ENCODE measurements at regions not wholly inside any gene's neighbourhood (a gene's known extent, or its start where the extent isn't known, plus 50 kb on each side); places are given as distances from the start of the nearest gene placed in this dataset.

DNA sequence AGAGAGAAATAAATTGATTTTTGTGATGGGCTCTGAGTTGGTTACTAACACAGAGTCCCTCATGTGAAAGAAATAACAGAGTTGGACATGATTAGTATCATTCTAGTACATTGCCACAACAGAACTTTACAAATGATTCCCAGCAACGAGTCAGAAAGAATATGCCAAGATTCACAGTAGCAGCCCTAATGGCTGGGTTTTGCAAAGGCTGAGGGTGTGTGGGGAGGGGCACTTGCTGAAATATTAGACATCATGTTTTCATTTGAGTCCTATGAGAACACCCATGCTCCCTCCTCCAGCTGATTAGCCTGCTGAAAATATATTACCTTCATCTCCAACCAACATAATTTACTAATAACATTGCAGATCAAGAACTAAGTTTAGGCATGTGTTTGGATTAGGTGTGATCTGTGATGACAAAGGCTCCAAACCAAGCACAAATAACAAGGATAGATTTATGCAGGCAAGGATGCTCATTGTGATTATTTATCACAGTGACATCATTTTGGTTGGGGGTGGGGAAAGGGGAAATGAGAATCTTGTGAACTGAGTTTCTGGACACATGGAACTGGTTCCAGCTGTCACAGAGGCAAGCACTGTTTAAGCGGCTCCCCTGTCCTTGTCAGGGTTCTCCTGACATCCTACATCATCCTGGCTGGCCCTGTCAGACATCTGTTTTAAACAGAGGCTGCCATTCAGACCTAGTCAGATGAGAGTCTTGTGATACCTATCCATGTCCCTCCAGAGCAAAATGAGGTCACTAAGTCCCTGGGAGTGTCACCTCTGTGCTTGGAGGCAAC lies 205.8 kb upstream of the NCKAP5 start:
- no peak for DNase-seq

DNA sequence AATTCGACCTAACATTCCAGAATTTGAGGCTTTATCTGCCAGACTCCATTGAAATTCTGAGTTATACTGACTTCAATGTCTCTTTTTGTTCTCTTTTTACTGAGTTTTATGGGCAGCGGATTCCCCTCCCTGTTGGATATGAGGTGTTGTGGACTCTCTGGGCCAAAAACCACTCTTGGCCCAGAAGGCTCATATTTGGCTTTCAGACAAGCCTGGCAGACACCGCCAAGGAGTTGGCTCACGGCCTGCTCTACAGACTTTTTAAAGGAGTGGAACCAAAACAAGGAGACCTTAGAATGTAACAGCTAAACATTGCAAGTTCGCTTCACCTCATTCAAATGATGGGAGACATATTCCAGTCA lies 206.4 kb upstream of the NCKAP5 start:
- DNase-seq = no peak

DNA sequence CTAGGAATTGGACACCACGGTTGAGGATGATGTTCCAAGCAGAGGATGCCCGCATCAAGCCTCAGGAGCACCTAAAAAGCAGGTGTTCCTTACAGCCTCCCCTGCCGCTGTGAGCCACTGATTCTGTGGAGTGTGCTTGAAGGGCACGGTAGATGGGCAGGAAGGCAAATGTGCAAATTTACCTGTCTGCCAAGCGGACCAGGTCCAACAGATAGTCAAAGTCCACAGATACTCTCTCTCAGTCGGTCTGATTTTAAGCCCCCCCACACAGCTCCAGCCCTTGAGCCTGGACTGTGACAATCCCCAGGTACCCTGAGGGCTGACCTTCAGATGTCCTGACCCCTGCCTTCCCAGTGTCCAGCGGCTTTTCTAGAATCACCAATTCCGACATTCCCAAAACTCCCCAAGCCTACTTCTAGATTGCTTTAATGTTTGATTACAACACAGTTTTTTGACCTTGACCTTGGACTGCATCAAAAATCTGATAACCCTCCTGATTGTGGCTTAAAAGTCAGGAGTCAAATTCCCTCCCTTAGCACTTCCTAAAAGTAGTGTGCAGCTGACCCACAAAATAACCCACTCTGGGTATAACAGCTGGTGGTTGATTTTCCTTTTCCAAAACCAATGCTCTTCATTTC lies 208.8 kb upstream of the NCKAP5 start:
- no peak for DNase-seq

DNA sequence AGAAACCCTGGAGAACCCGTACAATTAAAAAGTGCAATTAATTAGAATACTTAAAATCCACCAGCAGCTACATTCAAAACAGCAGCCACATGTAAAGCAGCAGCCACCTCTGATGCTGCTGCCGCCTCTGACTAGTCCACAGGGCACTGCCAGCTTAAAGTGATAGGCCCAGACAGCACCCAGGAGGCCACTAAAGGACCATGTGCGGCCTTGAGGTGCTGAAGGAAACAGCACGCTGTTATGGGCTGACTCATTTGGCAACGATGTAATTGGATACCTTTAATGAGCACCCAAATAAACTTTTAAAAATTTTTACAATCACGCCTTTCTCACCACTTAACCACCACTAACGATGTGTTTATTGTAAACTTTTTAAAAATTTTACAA lies 209.3 kb upstream of the NCKAP5 start:
- no peak for DNase-seq

DNA sequence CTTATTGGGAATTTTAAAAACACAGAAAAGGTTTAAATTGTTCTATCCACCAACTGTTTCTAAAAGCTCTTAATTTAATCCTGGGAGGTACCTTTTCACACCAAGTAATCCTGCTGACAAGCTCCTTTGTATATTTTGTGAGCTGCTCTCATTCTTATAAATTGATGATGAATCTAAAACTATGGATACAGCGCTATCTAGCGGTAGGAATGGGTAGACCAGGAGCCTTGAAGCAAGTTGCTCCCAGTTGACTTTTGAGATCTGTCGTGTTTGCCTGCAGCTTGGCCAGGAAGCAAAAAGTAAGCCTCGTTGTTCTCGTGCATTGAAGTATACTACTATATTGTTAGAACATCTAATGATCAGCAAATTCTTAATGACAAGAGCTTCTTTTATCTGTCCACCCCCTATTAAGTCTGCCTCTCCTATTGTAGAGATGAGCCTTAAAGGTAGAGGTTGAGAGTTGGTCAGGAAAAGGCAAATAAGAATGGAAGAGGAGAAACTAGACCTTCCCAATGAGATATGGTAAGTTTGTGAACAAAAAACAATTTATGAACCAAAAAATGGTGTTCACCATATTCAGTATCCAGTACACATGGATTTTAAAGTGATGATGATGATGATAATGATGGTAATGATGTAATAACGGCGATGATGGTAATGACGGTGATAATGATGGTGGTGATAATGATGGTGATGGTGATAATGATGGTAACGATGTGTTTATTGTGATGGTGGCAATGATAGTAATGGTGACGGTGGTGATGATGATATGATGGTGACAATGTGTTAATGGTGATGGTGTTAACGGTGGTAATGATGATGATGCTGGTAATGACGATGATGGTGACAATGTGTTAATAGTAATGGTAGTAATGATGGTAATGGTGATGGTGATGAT lies 212.1 kb upstream of the NCKAP5 start:
- DNase-seq = peak; percentile 13 to 16

DNA sequence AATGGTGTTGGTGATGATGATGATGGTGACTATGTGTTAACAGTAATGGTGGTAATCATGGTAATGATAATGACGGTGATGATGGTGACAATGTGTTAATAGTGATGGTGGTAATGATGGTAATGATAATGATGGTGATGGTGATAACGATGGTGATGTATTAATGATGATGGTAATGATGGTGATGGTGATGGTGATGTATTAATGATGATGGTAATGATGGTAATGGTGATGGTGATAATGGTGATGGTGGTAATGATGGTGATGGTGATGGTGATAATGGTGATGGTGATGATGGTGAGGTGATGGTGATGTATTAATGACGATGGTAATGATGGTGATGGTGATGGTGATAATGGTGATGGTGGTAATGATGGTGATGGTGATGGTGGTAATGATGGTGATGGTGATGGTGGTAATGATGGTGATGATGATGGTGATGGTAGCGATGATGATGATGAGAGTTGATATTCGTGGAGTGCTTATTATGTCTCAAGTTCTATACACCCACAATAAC lies 212.8 kb upstream of the NCKAP5 start:
- no peak for DNase-seq

DNA sequence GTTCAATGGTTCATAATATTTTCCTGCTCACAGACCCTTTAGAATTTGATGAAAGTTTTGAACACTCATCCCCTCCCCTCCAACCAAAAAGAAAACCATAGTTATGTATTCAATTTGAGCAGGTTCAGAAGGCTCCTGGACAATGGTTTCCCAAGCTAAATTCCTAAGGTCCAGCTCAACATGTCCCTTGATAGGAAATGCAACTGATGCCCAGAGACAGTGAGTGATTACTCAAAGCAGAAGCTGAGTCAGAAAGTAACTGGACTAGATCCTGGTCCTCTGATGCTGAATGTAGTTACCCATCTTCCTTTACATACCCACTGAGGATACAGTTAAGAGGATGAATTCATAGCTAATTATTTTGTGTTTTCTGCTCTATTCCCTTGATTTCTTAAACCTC lies 218.9 kb upstream of the NCKAP5 start:
- no peak for DNase-seq

DNA sequence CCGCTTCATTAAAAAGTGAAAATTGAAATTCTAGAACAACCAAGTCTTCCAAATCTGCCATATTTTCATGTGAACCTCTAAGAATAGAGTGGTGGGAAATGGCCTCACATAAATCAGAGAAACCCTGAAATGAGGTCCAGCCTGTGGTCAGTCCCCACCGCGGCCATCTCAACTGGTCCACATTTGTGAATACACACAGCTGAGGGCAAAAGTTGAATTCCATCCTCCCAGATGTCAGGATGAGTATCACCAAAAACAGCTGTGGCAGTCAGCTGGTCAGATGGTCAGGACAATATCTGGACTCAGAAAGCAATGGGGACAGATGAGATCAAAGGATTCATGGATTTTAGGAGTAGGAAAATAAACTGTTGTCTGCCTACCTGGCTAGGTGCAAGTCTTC lies 219.4 kb upstream of the NCKAP5 start:
- no peak for DNase-seq

DNA sequence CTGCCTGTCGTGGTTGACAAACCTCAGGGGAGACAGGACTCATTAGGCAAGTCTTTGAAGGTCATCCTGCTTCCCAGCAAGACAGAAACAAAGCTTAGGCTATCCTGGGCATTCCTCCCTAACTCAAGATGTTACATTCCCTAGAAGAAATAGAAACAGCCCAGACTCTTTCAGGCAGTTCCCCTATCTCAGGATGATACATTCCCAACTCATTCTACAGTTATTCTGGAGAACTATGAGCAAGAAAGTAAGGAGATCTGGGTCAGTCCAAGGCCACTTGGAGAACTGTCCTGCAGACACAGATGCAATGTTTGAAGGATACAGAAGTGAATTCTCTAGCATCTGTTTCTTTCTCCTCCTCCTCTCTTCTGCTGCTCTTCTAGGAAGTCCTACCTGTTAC lies 220.1 kb upstream of the NCKAP5 start:
- DNase-seq = no peak

DNA sequence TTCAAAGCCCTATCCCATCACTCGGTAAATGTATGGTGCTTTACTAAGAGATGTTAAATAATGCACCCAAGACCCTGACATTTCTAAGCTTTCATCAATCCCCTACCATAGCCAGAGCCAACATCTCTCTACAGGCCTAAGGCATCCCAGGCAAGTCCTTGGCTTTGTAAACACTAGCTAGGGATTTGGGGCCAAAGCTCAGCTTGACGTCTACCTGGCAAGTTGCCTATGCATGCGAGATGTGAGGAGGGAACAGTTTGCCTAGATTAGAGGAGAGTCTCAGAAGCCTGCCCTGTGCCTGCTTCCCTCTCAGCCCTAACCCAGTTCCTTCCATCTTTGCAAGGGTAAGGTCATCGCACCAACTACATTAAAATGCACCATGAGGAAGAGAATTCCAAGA lies 221.5 kb upstream of the NCKAP5 start:
- no peak for DNase-seq

DNA sequence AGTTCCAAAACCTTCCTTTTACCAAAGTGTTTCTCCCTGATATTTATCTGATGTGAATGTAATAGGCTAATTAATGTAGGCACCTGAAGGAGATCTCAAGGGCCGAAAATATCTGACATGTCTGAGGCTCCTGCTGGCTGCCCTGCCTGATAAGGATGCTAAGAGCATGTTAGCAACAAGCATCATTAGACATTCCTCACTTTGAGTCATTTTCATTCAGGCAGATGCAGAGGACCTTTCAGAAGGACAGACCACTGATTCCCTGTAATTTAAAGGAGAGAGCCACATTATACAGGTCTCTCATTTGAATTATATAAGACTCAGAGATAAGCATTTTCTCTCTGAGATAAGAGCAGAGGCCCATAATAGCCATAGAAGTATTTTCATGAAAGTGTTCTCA lies 222.4 kb upstream of the NCKAP5 start:
- no peak for DNase-seq

DNA sequence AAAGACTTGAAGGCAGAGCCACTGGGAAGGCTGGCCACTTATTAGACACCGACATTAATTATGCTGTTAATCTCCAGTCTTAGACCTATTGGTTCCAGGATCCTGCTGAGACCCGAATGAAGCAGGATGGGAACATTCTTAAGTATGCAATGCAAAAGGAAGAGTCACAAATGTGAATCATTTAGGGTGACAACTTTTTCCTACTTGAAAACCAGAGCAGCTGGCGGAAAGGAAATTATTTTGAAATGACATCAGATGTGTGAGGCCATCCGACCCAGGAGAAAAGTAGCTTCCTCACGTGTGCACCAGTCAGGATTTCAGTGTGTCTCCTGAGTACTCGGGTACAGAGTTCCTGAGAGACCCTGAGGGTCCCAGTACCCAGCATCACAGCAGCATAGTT lies 222.9 kb upstream of the NCKAP5 start:
- DNase-seq = no peak

DNA sequence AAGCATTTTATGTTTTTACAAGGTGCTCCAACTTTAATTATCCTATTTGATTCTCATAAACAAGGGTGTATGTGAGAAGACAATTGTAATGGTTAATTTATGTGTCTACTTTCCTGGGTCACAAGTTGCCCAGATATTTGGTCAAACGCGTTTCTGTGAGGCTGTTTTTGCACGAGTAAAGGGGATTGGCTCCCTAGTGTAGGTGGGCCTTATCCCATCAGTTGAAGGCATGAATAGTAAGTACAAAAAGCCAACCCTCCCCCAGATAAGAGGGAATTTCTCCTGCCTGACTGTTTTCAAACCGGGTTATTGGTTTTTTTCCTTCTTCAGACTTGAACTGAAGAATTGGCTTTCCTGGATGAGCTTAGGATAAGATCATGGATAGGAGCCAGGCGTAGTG lies 224.0 kb upstream of the NCKAP5 start:
- no peak for DNase-seq

DNA sequence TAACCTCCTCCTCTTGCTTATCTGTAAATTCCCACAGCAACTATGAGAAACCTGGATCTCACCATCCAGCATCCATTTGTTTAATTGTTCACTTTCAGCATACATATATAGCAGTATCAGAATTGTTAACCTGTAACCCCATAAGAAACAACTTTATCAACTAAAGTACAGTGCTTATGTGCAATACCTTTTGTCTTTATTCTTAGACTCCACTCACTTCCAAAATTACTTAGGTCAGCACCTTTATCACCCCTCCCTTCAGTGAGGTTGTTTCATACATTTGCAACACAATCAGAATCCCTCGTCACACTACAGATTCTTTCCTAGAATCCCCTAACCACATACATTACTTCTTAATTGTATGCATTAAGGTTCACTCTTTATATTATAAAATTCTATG lies 225.9 kb upstream of the NCKAP5 start:
- no peak for DNase-seq

DNA sequence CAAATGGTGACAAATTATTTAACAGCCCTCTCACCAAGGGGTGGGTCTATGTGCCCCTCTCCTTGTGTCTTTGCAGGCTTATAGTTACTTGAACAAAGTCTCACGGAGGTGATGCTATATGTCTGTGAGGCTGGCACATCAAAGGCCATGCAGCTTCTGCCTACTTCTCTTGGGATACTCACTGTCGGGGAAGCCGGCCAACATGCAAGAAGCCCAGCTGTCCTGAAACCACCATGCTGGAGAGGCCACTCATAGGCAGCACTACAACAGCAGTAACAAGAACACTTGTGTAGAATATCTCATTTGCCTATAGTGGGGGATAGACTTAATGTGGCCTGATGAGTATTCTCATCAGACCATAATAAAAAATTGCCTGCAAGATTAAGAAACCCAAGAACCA lies 233.7 kb upstream of the NCKAP5 start:
- DNase-seq = no peak

DNA sequence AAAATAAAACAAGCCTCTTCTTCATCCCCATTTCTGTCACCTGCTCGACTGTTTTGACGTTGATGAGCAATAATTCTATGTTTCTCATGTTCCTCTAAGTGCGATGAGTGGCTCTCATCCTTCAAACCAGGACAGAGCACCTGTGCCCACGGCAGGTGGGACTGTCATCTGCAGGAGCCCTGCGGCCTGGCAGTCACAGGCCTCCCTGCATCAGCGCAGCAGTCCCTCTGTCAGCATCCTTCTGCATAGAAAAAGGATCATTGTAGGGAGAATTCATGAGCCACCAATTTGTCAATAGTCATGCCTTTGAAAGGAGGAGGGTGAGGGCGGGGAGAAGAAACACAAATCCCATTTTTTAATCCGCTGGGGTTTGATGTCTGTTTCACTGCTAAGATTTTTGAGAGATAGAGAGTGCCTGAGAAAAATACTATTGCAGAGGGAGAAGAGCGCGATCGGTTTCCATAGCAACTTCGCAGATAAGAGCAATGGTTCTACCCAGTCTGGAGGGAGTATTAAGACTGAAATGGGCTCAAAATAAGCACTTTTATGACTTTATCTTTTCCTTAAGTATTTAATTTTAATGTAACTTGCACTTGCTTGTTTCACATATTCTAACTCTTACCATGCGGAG lies 234.3 kb upstream of the NCKAP5 start:
- no peak for DNase-seq

DNA sequence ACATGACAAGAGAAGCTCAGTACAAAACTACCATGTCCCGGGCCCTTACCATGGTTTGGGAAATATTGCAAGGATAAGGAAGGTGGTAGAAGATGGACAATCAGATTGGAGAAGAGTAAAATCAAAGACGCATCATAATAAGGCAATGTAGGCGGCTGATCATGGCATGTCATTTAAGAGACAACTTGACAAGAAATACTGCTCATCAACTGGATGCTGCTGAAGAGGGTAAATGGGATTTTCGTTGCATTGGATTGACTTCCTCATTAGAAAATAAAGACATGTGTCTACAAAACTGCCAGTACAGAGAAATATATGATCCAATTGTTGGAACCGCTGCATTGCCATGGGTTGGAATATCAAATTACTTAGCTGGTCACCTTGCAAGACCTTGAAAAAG lies 238.3 kb upstream of the NCKAP5 start:
- DNase-seq = no peak

DNA sequence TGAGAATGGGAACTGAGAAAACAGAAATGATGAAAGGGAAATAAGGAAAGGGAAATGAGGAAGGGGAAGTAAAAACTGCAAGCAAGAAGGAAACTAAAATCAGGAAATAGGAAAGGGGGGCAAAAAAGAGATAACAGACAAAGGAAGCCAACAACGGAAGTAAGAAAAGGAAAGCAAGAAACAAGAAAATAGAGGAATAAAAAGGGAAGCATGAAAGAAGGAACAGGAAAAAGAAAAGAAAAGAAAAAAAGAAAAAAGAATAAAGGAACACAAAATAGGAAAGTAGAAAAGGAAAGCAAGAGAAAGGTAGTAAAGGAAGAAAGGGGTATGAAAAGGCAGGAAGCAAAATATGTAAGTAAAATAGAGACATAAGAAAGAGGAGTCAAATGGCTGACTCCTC lies 241.2 kb upstream of the NCKAP5 start:
- DNase-seq = no peak

DNA sequence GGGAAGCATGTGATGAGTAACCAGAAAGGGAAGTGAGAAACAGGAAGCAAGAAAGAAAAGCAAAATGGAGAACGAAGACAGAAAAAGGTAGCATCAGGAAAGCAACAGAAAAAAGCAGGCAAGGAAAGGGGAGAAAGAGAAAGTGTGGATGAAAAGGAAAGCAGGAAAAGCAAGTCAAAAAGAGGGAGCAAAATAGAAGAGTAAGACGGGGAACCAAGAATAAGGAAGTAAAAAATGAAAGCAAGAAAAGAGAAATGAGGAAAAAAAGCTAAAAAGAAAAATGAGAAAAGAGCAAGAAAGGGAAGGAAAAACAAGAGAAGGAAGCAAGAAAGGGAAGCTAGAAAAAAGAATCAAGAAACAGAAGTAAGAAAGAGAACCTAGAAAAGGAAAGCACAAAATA lies 242.3 kb upstream of the NCKAP5 start:
- no peak for DNase-seq

DNA sequence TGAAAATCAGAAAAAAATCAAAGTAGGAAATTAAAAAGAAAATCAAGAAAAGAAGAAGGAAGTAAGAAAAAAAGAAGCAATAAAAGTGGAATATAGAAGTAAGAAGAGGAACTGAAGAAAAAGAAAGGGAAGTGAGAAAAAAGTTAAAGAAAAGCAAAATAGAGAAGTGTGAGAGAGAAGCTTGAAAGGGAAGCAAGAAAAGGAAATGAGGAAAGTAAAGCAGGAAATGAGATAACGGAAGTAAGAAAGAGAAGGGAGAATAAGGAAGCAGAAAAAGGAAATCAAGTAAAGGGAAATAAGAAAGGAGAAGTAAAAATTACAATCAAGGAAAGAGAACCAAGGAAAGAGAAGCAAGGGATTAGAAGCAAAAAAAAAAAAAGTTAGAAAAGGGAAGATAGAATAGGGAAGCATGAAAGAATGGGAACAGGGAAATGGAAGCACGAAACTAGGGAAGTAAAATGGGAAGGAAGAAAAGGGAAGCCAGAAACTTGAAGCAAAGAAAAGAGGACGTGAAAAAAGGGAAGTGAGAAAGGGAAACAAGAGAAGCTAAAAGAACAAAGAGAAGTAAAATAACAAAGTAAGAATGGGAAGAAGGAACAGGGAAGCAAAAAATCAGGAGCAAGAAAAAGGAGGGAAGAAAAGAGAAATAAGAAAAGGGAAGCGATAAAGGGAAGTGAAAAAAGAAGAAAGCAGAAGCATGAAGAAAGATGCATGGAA lies 243.3 kb upstream of the NCKAP5 start:
- DNase-seq = no peak

DNA sequence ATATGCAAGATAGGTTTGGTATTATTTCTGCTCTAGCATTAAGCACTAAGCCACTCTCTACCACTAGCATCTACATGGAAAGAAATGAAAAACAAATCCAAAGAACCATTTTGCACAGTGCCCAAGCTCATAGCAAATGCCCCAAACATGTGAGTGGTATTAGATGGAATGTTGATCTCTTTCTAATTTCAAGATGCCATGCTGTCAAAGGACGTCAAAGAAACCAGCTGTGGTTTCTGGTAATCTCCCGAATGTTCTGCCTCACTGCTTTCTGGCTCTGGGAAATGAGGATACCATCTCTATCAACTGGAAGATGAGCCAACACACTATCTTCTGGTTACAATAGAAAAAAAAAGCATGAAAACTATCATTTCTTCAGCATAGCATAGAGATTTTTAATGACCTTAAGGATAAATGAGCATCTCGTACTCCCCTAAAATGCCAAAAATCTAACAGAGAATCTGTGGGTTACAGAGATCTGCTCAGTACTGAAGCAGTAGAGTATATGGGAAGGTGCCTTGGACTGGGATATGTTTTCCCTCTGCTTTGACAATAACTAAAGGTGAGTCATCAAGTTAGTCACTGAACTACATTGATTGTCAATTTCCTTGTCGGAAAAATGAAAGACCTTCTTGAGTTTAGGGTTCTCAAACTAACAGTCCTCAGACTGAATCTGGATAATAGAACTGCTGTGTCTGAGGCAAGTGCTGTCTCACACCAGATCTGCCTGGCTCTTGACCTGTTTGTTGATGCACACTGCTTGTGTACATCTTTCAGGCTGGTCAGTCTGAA lies 244.8 kb upstream of the NCKAP5 start:
- no peak for DNase-seq

DNA sequence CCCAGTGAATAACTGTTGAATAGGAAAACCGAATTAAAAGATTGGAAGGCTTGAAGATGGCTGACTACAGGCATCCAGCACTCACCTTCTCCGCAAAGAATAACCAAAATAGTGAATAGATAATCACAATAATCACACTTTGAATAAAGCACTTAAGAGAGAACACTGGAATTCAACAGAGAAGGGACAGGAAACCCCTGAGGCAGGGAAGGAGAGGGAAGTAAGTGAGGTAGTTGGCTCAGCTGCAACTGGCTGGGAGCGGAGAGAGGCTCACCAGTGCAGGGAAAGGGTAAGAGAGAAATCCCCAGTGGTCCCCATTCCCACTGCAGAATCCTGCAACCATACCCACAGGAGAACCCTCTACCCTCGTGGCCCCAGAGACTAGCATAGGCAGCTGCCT lies 246.6 kb upstream of the NCKAP5 start:
- DNase-seq = no peak
